SK-N-SH (cell line): ENCODE measurements at regions not wholly inside any gene's neighbourhood (a gene's known extent, or its start where the extent isn't known, plus 50 kb on each side); places are given as distances from the start of the nearest gene placed in this dataset.

Source experiments
- CTCF ChIA-PET: fragments of 300-600, 350-600 bp; formaldehyde crosslinking; extraction: SDS; loops from one replicate; lab custom pipeline; 2021; lab: Yijun Ruan, JAX
- POLR2A ChIA-PET: fragments of 350-600 bp; sonication (Branson Sonifier 250); formaldehyde crosslinking; extraction: SDS; loops from one replicate; lab custom pipeline; 2020; ENCODE audit warnings: antibody characterized with exemption, inconsistent platforms; lab: Yijun Ruan, JAX
- DNase-seq: peaks from one replicate; pipeline ENCODE4 v3.0.0; 2012
- H2AFZ ChIP-seq: fragments of 200-600 bp; sonication (generic); 2 replicates; pipeline ENCODE4 v1.8.1; 2016; ENCODE audit warnings: antibody characterized with exemption, mild to moderate bottlenecking, low read depth
- H3F3A ChIP-seq: fragments of 200-600 bp; sonication (generic); replicated peaks from 2 replicates; pipeline ENCODE3; 2016; ENCODE audit warnings: antibody characterized with exemption, mild to moderate bottlenecking; ENCODE audit not compliant: insufficient read depth
- H3K27ac ChIP-seq, 2 experiments: fragments of 200-500 bp in 1 of 2; fragments of 200-600 bp in 1 of 2; sonication (Bioruptor generic) in 1 of 2; sonication (generic), shearing (Covaris generic) in 1 of 2; 2 replicates each; pipeline versions ENCODE4 v1.5.1 to v1.6.1; 2014 to 2016; ENCODE audit warnings: low read depth in 2 of 2, inconsistent platforms in 1 of 2, low read length in 1 of 2, mild to moderate bottlenecking in 1 of 2, mixed read lengths in 1 of 2
- H3K27me3 ChIP-seq: fragments of 200-600 bp; sonication (generic), shearing (Covaris generic); 2 replicates; pipeline ENCODE4 v1.6.1; 2016; ENCODE audit warnings: mixed run types; ENCODE audit not compliant: insufficient read depth
- H3K36me3 ChIP-seq, 2 experiments: fragments of 200-500 bp in 1 of 2; fragments of 200-600 bp in 1 of 2; sonication (Bioruptor generic) in 1 of 2; sonication (generic) in 1 of 2; replicated peaks in 1 of 2; 2 replicates each; pipeline versions ENCODE3 to v1.5.1; 2014 to 2016; ENCODE audit warnings: low read length in 1 of 2, mild to moderate bottlenecking in 1 of 2; ENCODE audit not compliant: insufficient read depth in 2 of 2, control insufficient read depth in 1 of 2
- H3K4me1 ChIP-seq, 2 experiments: fragments of 200-500 bp in 1 of 2; fragments of 200-600 bp in 1 of 2; sonication (Bioruptor generic) in 1 of 2; sonication (generic), shearing (Covaris generic) in 1 of 2; 2 replicates each; pipeline versions ENCODE4 v1.5.1 to v1.6.1; 2014 to 2016; ENCODE audit warnings: low read depth in 1 of 2, low read length in 1 of 2, mixed run types in 1 of 2; ENCODE audit not compliant: insufficient read depth in 2 of 2, control insufficient read depth in 1 of 2
- H3K4me2 ChIP-seq: fragments of 200-600 bp; sonication (generic), shearing (Covaris generic); 2 replicates; pipeline ENCODE4 v1.6.1; 2017; ENCODE audit warnings: mixed run types
- H3K4me3 ChIP-seq, 2 experiments: fragments of 200-500 bp in 1 of 2; fragments of 200-600 bp in 1 of 2; sonication (Bioruptor generic) in 1 of 2; sonication (generic), shearing (Covaris generic) in 1 of 2; 2 replicates each; pipeline versions ENCODE4 v1.5.1 to v1.8.1; 2014 to 2016; ENCODE audit warnings: low read depth in 2 of 2, inconsistent platforms in 1 of 2, low read length in 1 of 2, mild to moderate bottlenecking in 1 of 2, mixed read lengths in 1 of 2, moderate library complexity in 1 of 2
- H3K79me2 ChIP-seq: fragments of 200-600 bp; sonication (generic); 2 replicates; pipeline ENCODE4 v1.8.1; 2017; ENCODE audit warnings: mild to moderate bottlenecking; ENCODE audit not compliant: insufficient read depth
- H3K9ac ChIP-seq: fragments of 200-600 bp; sonication (generic); 2 replicates; pipeline ENCODE4 v1.6.1; 2017; ENCODE audit warnings: mixed run types
- H3K9me2 ChIP-seq: fragments of 200-600 bp; sonication (generic); 2 replicates; pipeline ENCODE4 v1.6.1; 2017; ENCODE audit warnings: mixed run types
- H3K9me3 ChIP-seq: fragments of 200-600 bp; sonication (generic); 2 replicates; pipeline ENCODE4 v1.6.1; 2017; ENCODE audit warnings: mixed run types, mild to moderate bottlenecking, moderate library complexity
- H4K20me1 ChIP-seq: fragments of 200-600 bp; sonication (generic); 2 replicates; pipeline ENCODE4 v1.6.1; 2017; ENCODE audit warnings: mild to moderate bottlenecking, mixed run types; ENCODE audit not compliant: insufficient read depth
- CHD2 ChIP-seq: fragments of 150-350 bp; IDR thresholded peaks from 2 replicates; pipeline ENCODE4 v1.6.1; 2018; ENCODE audit warnings: low read length; ENCODE audit not compliant: partially characterized antibody
- EZH2phosphoT487 ChIP-seq: fragments of 200-600 bp; sonication (generic); IDR thresholded peaks from 2 replicates; pipeline ENCODE4 v1.6.1; 2017; ENCODE audit warnings: low read depth, mixed run types, mild to moderate bottlenecking, antibody characterized with exemption, moderate library complexity, borderline replicate concordance
- FOSL2 ChIP-seq: IDR thresholded peaks from 2 replicates; pipeline ENCODE4 v1.4.0; 2012; ENCODE audit warnings: low read depth, mild to moderate bottlenecking, moderate library complexity, borderline replicate concordance
- FOXJ3 ChIP-seq: sonication (generic); formaldehyde crosslinking; IDR thresholded peaks from 2 replicates; pipeline ENCODE4 v1.5.1; 2020; ENCODE audit warnings: mild to moderate bottlenecking, missing genetic modification reagents
- GABPA ChIP-seq: IDR thresholded peaks from 2 replicates; pipeline ENCODE4 v1.4.0; 2012; ENCODE audit warnings: low read depth, mild to moderate bottlenecking
- JUND ChIP-seq: IDR thresholded peaks from 2 replicates; pipeline ENCODE4 v1.4.0; 2012
- MAX ChIP-seq: IDR thresholded peaks from 2 replicates; pipeline ENCODE4 v1.4.0; 2012; ENCODE audit warnings: low read depth
- MXI1 ChIP-seq: IDR thresholded peaks from 2 replicates; pipeline ENCODE4 v1.6.1; 2012; ENCODE audit warnings: mild to moderate bottlenecking, low read depth, low read length, improper control_type of control experiment
- NFIC ChIP-seq: IDR thresholded peaks from 2 replicates; pipeline ENCODE4 v1.4.0; 2012; ENCODE audit warnings: borderline replicate concordance
- NRF1 ChIP-seq: IDR thresholded peaks from 2 replicates; pipeline ENCODE4 v1.6.1; 2012; ENCODE audit warnings: low read depth, mild to moderate bottlenecking, low read length
- PBX3 ChIP-seq: IDR thresholded peaks from 2 replicates; pipeline ENCODE4; 2012
- RAD21 ChIP-seq: IDR thresholded peaks from 2 replicates; pipeline ENCODE4 v1.6.1; 2012; ENCODE audit warnings: mild to moderate bottlenecking, low read length
- RFX5 ChIP-seq: IDR thresholded peaks from 2 replicates; pipeline ENCODE4 v1.6.1; 2012; ENCODE audit warnings: mild to moderate bottlenecking, improper control_type of control experiment, low read length
- RXRA ChIP-seq: IDR thresholded peaks from 2 replicates; pipeline ENCODE4 v1.4.0; 2012; ENCODE audit warnings: low read depth, mild to moderate bottlenecking, borderline replicate concordance
- SIN3A ChIP-seq: IDR thresholded peaks from 2 replicates; pipeline ENCODE4 v1.6.1; 2012; ENCODE audit warnings: low read depth, mild to moderate bottlenecking, low read length, moderate library complexity, borderline replicate concordance
- SMC3 ChIP-seq: IDR thresholded peaks from 2 replicates; pipeline ENCODE4 v1.6.1; 2012; ENCODE audit warnings: low read depth, low read length, improper control_type of control experiment
- TEAD4 ChIP-seq: IDR thresholded peaks from 2 replicates; pipeline ENCODE4 v1.4.0; 2012; ENCODE audit warnings: mild to moderate bottlenecking, borderline replicate concordance; ENCODE audit not compliant: insufficient read depth
- USF2 ChIP-seq: fragments of 150-350 bp; IDR thresholded peaks from 2 replicates; pipeline ENCODE4 v1.6.1; 2017; ENCODE audit warnings: antibody characterized with exemption, low read length, low read depth, borderline replicate concordance
- YY1 ChIP-seq: IDR thresholded peaks from 2 replicates; pipeline ENCODE4 v1.4.0; 2012; ENCODE audit warnings: low read depth, mild to moderate bottlenecking
- WGBS: methylation state at CpG from one replicate; pipeline ENCODE4 v1.1.6; 2017; ENCODE audit warnings: low lambda C conversion rate; 5-methylcytosine and 5-hydroxymethylcytosine counted together
- TF ChIP-seq, protein P1 (sequence below): fragments of 200-600 bp; sonication (generic); IDR thresholded peaks from 2 replicates; pipeline ENCODE4 v1.6.1; 2017; ENCODE audit warnings: antibody characterized with exemption, mild to moderate bottlenecking, moderate library complexity
- TF ChIP-seq, protein P2 (sequence below): fragments of 150-350 bp; IDR thresholded peaks from 2 replicates; pipeline ENCODE4 v1.6.1; 2016; ENCODE audit warnings: mild to moderate bottlenecking, low read depth, low read length

DNA sequence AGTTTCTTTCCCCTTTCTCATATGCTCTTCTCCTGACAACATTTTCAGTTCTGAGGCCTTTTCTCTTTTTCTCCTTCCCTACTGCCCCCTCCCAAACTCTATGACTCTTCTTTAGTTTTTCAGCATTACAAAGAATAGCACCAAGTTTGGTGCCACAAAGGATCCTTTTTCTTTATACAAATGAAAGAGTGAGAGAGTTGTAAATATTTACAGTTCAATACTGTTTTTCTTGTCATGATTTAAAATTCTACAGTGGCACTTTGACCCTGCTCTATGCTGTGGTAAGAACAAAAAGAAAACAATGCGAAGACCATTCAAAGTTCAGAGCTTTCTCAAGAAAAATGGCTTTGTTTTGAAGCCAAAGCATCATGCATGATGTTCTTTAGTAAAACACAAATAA, 667.9 kb upstream of the SGO1 start:
- H3K9ac ChIP-seq, result no peak overlapping the region
- TF ChIP-seq MXI1 (no peak), NRF1 (no peak), JUND (no peak), MAX (no peak), RFX5 (no peak), FOSL2 (no peak)
- TF ChIP-seq, protein P1, sequence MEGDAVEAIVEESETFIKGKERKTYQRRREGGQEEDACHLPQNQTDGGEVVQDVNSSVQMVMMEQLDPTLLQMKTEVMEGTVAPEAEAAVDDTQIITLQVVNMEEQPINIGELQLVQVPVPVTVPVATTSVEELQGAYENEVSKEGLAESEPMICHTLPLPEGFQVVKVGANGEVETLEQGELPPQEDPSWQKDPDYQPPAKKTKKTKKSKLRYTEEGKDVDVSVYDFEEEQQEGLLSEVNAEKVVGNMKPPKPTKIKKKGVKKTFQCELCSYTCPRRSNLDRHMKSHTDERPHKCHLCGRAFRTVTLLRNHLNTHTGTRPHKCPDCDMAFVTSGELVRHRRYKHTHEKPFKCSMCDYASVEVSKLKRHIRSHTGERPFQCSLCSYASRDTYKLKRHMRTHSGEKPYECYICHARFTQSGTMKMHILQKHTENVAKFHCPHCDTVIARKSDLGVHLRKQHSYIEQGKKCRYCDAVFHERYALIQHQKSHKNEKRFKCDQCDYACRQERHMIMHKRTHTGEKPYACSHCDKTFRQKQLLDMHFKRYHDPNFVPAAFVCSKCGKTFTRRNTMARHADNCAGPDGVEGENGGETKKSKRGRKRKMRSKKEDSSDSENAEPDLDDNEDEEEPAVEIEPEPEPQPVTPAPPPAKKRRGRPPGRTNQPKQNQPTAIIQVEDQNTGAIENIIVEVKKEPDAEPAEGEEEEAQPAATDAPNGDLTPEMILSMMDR, result no peak

DNA sequence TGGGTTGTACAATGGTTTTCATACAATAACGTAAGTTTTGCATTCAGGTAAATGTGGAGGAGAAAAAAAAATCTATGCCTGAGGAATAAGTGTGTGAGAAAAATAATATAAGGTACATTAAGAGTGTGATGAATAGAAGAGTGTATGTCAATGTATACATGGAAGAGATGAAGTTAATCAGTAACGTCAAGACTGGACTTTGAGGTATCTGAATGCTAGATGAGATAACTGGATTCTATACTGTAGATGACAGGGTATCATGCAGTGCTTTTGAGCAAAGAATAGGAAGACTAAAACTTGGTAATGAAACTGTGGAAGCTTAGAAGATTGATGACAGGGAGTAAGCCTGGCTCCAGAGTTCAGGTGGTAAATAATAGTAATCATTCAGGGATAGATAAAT, 666.7 kb upstream of the SGO1 start:
- DNase-seq, result no peak
- POLR2A ChIA-PET, result no interaction called here
- CTCF ChIA-PET, result no interaction called here

More for the DNA sequence above, 667.9 kb upstream of the SGO1 start:
- 57% methylated on average over 1 of the region's 1 CpG for WGBS
- Histone ChIP-seq H3K4me2 (no peak overlapping the region), H3K79me2 (no peaks in the 10 kb centered on the region), H3K9me3 (no peaks in the 10 kb centered on the region), H3K36me3 (no peaks in the 10 kb centered on the region), H3F3A (no peaks in the 10 kb centered on the region), H3K4me1 (no peaks in the 10 kb centered on the region; a peak in 1 of 4 replicates), H3K27me3 (no peaks in the 10 kb centered on the region), H3K27ac (no peak overlapping the region), H3K4me3 (no peak overlapping the region), H2AFZ (no peak overlapping the region), H3K9me2 (no peaks in the 10 kb centered on the region), H4K20me1 (no peaks in the 10 kb centered on the region)
- DNase-seq, result no peak
- POLR2A ChIA-PET, result no interaction called here
- CTCF ChIA-PET, result interaction anchor here (0.8 kb wide), 1 partner anchor 492 kb away, joined by 3 read pairs; no protein-coding TSS in a partner anchor

More for the DNA sequence above, 666.7 kb upstream of the SGO1 start:
- Histone ChIP-seq H3K9ac (no peak overlapping the region), H3K36me3 (no peaks in the 10 kb centered on the region), H3K4me3 (no peak overlapping the region), H3K79me2 (no peaks in the 10 kb centered on the region), H3K9me3 (no peaks in the 10 kb centered on the region), H3K4me1 (no peaks in the 10 kb centered on the region; a peak in 1 of 4 replicates), H3F3A (no peaks in the 10 kb centered on the region), H4K20me1 (no peaks in the 10 kb centered on the region), H3K4me2 (no peak overlapping the region), H2AFZ (no peak overlapping the region), H3K27me3 (no peaks in the 10 kb centered on the region), H3K9me2 (no peaks in the 10 kb centered on the region), H3K27ac (no peak overlapping the region)
- TF ChIP-seq NFIC (no peak), SIN3A (no peak), TEAD4 (no peak), USF2 (no peak), RXRA (no peak), GABPA (no peak), MAX (no peak), EZH2phosphoT487 (no peak), MXI1 (no peak), SMC3 (no peak), RFX5 (no peak), FOXJ3 (no peak), PBX3 (no peak), YY1 (no peak), RAD21 (no peak), CHD2 (no peak), JUND (no peak)
- TF ChIP-seq, protein P1, result no peak
- TF ChIP-seq, protein P2, sequence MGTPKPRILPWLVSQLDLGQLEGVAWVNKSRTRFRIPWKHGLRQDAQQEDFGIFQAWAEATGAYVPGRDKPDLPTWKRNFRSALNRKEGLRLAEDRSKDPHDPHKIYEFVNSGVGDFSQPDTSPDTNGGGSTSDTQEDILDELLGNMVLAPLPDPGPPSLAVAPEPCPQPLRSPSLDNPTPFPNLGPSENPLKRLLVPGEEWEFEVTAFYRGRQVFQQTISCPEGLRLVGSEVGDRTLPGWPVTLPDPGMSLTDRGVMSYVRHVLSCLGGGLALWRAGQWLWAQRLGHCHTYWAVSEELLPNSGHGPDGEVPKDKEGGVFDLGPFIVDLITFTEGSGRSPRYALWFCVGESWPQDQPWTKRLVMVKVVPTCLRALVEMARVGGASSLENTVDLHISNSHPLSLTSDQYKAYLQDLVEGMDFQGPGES, result no peak
- 54% methylated on average over 2 of the region's 2 CpGs for WGBS
